A549 (cell line): ENCODE measurements at regions not wholly inside any gene's neighbourhood (a gene's known extent, or its start where the extent isn't known, plus 50 kb on each side); places are given as distances from the start of the nearest gene placed in this dataset.

Source experiments
- ATAC-seq, 2 experiments: fragments of 200-7000 bp in 1 of 2; fragments of >200 bp in 1 of 2; cut with Nextera tagmentation in 1 of 2; cut with Tn5 transposase in 1 of 2; 3 replicates each; pipeline versions ENCODE4 v1.8.0 to v1.9.1; 2018 to 2020; ENCODE audit warnings: mild to moderate bottlenecking in 1 of 2, moderate library complexity in 1 of 2
- CTCF ChIA-PET: fragments of 300-600 bp; sonication (Branson Sonifier 250); formaldehyde crosslinking; extraction: SDS; loops from one replicate; lab custom pipeline; 2021; ENCODE audit warnings: antibody characterized with exemption, inconsistent platforms; lab: Yijun Ruan, JAX
- POLR2A ChIA-PET: fragments of 350-600 bp; formaldehyde crosslinking; extraction: SDS; loops from one replicate; lab custom pipeline; 2021; ENCODE audit warnings: antibody characterized with exemption, inconsistent platforms; lab: Yijun Ruan, JAX
- DNase-seq, 2 experiments: peaks; one replicate each; pipeline versions ENCODE4 v3.0.0 to v3.0.0-alpha.2; 2011 to 2016; ENCODE audit warnings: low read depth in 1 of 2, low spot score in 1 of 2
- FAIRE-seq: peaks from 2 replicates; lab custom pipeline; 2011; peaks lifted over from hg19 to GRCh38; lab: Jason Lieb, UNC
- H3K27ac ChIP-seq, 2 experiments: fragments of >200 bp; sonication (Bioruptor Twin); formaldehyde crosslinking; 3 replicates each; pipeline ENCODE4 v1.5.1; 2016 to 2017
- H3K4me1 ChIP-seq: fragments of >200 bp; sonication (Bioruptor Twin); formaldehyde crosslinking; 3 replicates; pipeline ENCODE4 v1.6.1; 2016
- H3K4me2 ChIP-seq: fragments of >200 bp; sonication (Bioruptor Twin); formaldehyde crosslinking; 3 replicates; pipeline ENCODE4 v1.6.1; 2016
- H3K4me3 ChIP-seq: fragments of >200 bp; sonication (Bioruptor Twin); formaldehyde crosslinking; 3 replicates; pipeline ENCODE4 v1.5.1; 2016
- H3K9me3 ChIP-seq: fragments of >200 bp; sonication (Bioruptor Twin); formaldehyde crosslinking; 3 replicates; pipeline ENCODE4 v1.6.1; 2016
- CBX8 ChIP-seq: fragments of 200-600 bp; sonication (generic); IDR thresholded peaks from 2 replicates; pipeline ENCODE4 v1.6.1; 2016
- CHD2 ChIP-seq: fragments of 150-350 bp; IDR thresholded peaks from 2 replicates; pipeline ENCODE4 v1.6.1; 2014; ENCODE audit warnings: low read length; ENCODE audit not compliant: partially characterized antibody
- CTCF ChIP-seq: fragments of >200 bp; sonication (Bioruptor Twin); formaldehyde crosslinking; IDR thresholded peaks from 3 replicates; pipeline ENCODE4 v1.5.1; 2016
- EHF ChIP-seq: fragments of 250-450 bp; sonication (Bioruptor Pico); IDR thresholded peaks from 2 replicates; pipeline ENCODE4 v1.5.0; 2020; ENCODE audit warnings: mild to moderate bottlenecking
- ELK1 ChIP-seq: fragments of 150-350 bp; IDR thresholded peaks from 2 replicates; pipeline ENCODE4 v1.6.1; 2014; ENCODE audit warnings: low read depth, mild to moderate bottlenecking, low read length
- ESRRA ChIP-seq: fragments of 150-350 bp; IDR thresholded peaks from 2 replicates; pipeline ENCODE4 v1.6.1; 2014; ENCODE audit warnings: mild to moderate bottlenecking, low read length, borderline replicate concordance
- FOXS1 ChIP-seq: fragments of 250-450 bp; sonication (Bioruptor Pico); IDR thresholded peaks from 2 replicates; pipeline ENCODE4 v1.5.0; 2020; ENCODE audit warnings: mild to moderate bottlenecking, moderate library complexity
- GATA3 ChIP-seq: IDR thresholded peaks from 2 replicates; pipeline ENCODE4 v1.6.1; 2012; ENCODE audit warnings: borderline replicate concordance
- JUN ChIP-seq, 2 experiments: fragments of >200 bp; sonication (Bioruptor Twin); formaldehyde crosslinking; IDR thresholded peaks; 2 replicates in 1 of 2; 3 replicates in 1 of 2; pipeline ENCODE4 v1.6.1; 2016 to 2017
- KDM1A ChIP-seq: fragments of 200-600 bp; sonication (generic); IDR thresholded peaks from 2 replicates; pipeline ENCODE4 v1.6.1; 2016; ENCODE audit warnings: low read depth, mild to moderate bottlenecking
- MAZ ChIP-seq: fragments of 150-350 bp; IDR thresholded peaks from 2 replicates; pipeline ENCODE4 v1.6.1; 2014; ENCODE audit warnings: antibody characterized with exemption, low read depth, low read length, borderline replicate concordance
- POLR2AphosphoS2 ChIP-seq: conservative IDR thresholded peaks from 2 replicates; pipeline ENCODE4 v1.6.1; 2012; ENCODE audit warnings: low read length, improper control_type of control experiment, inconsistent platforms
- RAD21 ChIP-seq, 2 experiments: fragments of >200 bp in 1 of 2; sonication (Bioruptor Twin) in 1 of 2; formaldehyde crosslinking in 1 of 2; IDR thresholded peaks in 1 of 2; conservative IDR thresholded peaks in 1 of 2; 2 replicates in 1 of 2; 3 replicates in 1 of 2; pipeline ENCODE4 v1.6.1; 2012 to 2018; ENCODE audit warnings: inconsistent platforms in 1 of 2
- RCOR1 ChIP-seq: fragments of 150-350 bp; IDR thresholded peaks from 2 replicates; pipeline ENCODE4 v1.6.1; 2014; ENCODE audit warnings: antibody characterized with exemption, low read length, low read depth
- RFX5 ChIP-seq: fragments of 450-650 bp; IDR thresholded peaks from 2 replicates; pipeline ENCODE4 v1.7.1; 2014; ENCODE audit warnings: antibody characterized with exemption, mild to moderate bottlenecking, moderate library complexity
- SMC3 ChIP-seq: fragments of >200 bp; sonication (Bioruptor Twin); formaldehyde crosslinking; IDR thresholded peaks from 3 replicates; pipeline ENCODE4 v1.6.1; 2018; ENCODE audit warnings: inconsistent platforms
- TP53 ChIP-seq: fragments of 250-450 bp; sonication (Bioruptor Pico); IDR thresholded peaks from 2 replicates; pipeline ENCODE4 v1.5.0; 2021; ENCODE audit warnings: mild to moderate bottlenecking, moderate library complexity
- ZSCAN20 ChIP-seq: fragments of 250-450 bp; sonication (Bioruptor Pico); IDR thresholded peaks from 2 replicates; pipeline ENCODE4 v1.8.0; 2022; ENCODE audit warnings: mild to moderate bottlenecking, moderate library complexity
- WGBS: methylation state at CpG from one replicate; pipeline ENCODE4 v1.1.6; 2017; ENCODE audit errors: missing lambda C conversion rate; 5-methylcytosine and 5-hydroxymethylcytosine counted together

GRCh38 chr4:13701937-13702446 is 74.5 kb upstream of the BOD1L1 start (continued):
- TF ChIP-seq MAZ: no peak
- peak; percentile 94 to 95 for TF ChIP-seq JUN (IDR thresholded peaks at IDR 0.05)
- TF ChIP-seq CBX8: no peak
- TF ChIP-seq ZSCAN20: no peak
- no peak for TF ChIP-seq ELK1

GRCh38 chr4:13703096-13703495 is 75.6 kb upstream of the BOD1L1 start:
- H3K4me3 ChIP-seq: no peak overlapping the region
- H3K9me3 ChIP-seq: peaks cover 12% of the 10 kb centered on the region; the same call in 2 of the 3 replicates
- DNase-seq: no peak
- 91% methylated on average over 7 of the region's 10 CpGs for WGBS
- no peak for ATAC-seq
- no peak for FAIRE-seq
- no peak overlapping the region for H3K4me2 ChIP-seq
- H3K4me1 ChIP-seq: peaks cover 50% of the 10 kb centered on the region
- ChIA-PET POLR2A (no interaction called here), CTCF (no interaction called here)
- H3K27ac ChIP-seq: peak overlapping the region; percentile 89 to 93
- TF ChIP-seq GATA3: no peak
- no peak for TF ChIP-seq SMC3
- no peak for TF ChIP-seq KDM1A
- no peak for TF ChIP-seq CTCF

- 86% methylated on average over 2 of the region's 2 CpGs for WGBS
- CTCF ChIA-PET: no interaction called here
- Histone ChIP-seq H3K4me1 (peaks cover 50% of the 10 kb centered on the region), H3K4me2 (no peak overlapping the region), H3K27ac (peak overlapping the region; percentile 89 to 93), H3K4me3 (no peak overlapping the region), H3K9me3 (peaks cover 6% of the 10 kb centered on the region; the same call in 2 of the 3 replicates)
- ATAC-seq (no peak), DNase-seq (no peak), FAIRE-seq (no peak)
- no peak for TF ChIP-seq KDM1A
- POLR2A ChIA-PET: no interaction called here
Observed at GRCh38 chr4:13704035-13704434, 76.5 kb upstream of the BOD1L1 start.

GRCh38 chr4:13704761-13705160 is 77.2 kb upstream of the BOD1L1 start:
- FAIRE-seq (no peak), DNase-seq (no peak), ATAC-seq (no peak)
- CTCF ChIA-PET: interaction anchor here (1.5 kb wide), 1 partner anchor 49 kb away, joined by 4 read pairs; no protein-coding TSS in a partner anchor
- peaks cover 46% of the 10 kb centered on the region for H3K4me1 ChIP-seq
- H3K9me3 ChIP-seq: peaks cover 3% of the 10 kb centered on the region; the same call in 1 of the 3 replicates
- TF ChIP-seq FOXS1 (no peak), RFX5 (no peak), RAD21 (conservative IDR thresholded peaks at IDR 0.05 in 1 of 2, IDR thresholded peaks at IDR 0.05 in 1 of 2) (no peak), RCOR1 (no peak), TP53 (no peak), POLR2AphosphoS2 (no peak), ESRRA (no peak), CHD2 (no peak), CTCF (no peak), EHF (CRISPR knock-in tag) (no peak)
- POLR2A ChIA-PET: no interaction called here
- H3K4me3 ChIP-seq: no peak overlapping the region
- H3K4me2 ChIP-seq: no peak overlapping the region
- peak overlapping the region; percentile 89 to 93 for H3K27ac ChIP-seq
